ENCODE measurements at regions not wholly inside any gene's neighbourhood (a gene's known extent, or its start where the extent isn't known, plus 50 kb on each side); places are given as distances from the start of the nearest gene placed in this dataset.

GRCh38 chr21:43300496-43301408 is 126.2 kb downstream of the SIK1 start:
- TF ChIP-seq, protein P1, sequence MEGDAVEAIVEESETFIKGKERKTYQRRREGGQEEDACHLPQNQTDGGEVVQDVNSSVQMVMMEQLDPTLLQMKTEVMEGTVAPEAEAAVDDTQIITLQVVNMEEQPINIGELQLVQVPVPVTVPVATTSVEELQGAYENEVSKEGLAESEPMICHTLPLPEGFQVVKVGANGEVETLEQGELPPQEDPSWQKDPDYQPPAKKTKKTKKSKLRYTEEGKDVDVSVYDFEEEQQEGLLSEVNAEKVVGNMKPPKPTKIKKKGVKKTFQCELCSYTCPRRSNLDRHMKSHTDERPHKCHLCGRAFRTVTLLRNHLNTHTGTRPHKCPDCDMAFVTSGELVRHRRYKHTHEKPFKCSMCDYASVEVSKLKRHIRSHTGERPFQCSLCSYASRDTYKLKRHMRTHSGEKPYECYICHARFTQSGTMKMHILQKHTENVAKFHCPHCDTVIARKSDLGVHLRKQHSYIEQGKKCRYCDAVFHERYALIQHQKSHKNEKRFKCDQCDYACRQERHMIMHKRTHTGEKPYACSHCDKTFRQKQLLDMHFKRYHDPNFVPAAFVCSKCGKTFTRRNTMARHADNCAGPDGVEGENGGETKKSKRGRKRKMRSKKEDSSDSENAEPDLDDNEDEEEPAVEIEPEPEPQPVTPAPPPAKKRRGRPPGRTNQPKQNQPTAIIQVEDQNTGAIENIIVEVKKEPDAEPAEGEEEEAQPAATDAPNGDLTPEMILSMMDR (conservative IDR thresholded peaks at IDR 0.05; ENCODE audit: low read length), result no peak
- no peak for TF ChIP-seq EZH2phosphoT487 (IDR thresholded peaks at IDR 0.05; ENCODE audit: borderline replicate concordance, low read depth, low read length)
